CD4-positive, CD25-positive, alpha-beta regulatory T cell (primary cell): ENCODE measurements at regions not wholly inside any gene's neighbourhood (a gene's known extent, or its start where the extent isn't known, plus 50 kb on each side); places are given as distances from the start of the nearest gene placed in this dataset.

Experiments used
- ATAC-seq, 2 donors: fragments of 150-1000 bp; cut with Tn5 transposase; one replicate each; pipeline ENCODE4 v1.10.0; 2021; ENCODE audit warnings: low read depth in 2 of 2, moderate number of reproducible peaks in 2 of 2, moderate library complexity in 1 of 2
- DNase-seq, 3 donors: peaks; one replicate each; pipeline versions ENCODE4 v3.0.0 to v3.0.0-alpha.2; 2012 to 2022; ENCODE audit warnings: mixed read lengths in 1 of 3
- H3K27ac ChIP-seq: one replicate; pipeline ENCODE4 v1.7.0; 2013; ENCODE audit warnings: mild to moderate bottlenecking, low read length; ENCODE audit not compliant: insufficient read depth, poor library complexity, severe bottlenecking
- H3K27me3 ChIP-seq: one replicate; pipeline ENCODE4 v1.7.0; 2013; ENCODE audit warnings: low read length; ENCODE audit not compliant: control insufficient read depth, insufficient read depth
- H3K36me3 ChIP-seq: one replicate; pipeline ENCODE4 v1.7.0; 2013; ENCODE audit warnings: mild to moderate bottlenecking, low read length, moderate library complexity; ENCODE audit not compliant: control insufficient read depth, insufficient read depth
- H3K4me1 ChIP-seq: 2 replicates; pipeline ENCODE4 v1.7.0; 2013; ENCODE audit warnings: mild to moderate bottlenecking, low read length; ENCODE audit not compliant: insufficient read depth, control insufficient read depth, poor library complexity, severe bottlenecking
- H3K4me3 ChIP-seq: one replicate; pipeline ENCODE4 v1.7.0; 2013; ENCODE audit warnings: low read depth, mild to moderate bottlenecking, low read length, moderate library complexity
- H3K9me3 ChIP-seq, 2 experiments: 1 replicate in 1 of 2; 2 replicates in 1 of 2; pipeline ENCODE4 v1.7.0; 2013; ENCODE audit warnings: low read length in 2 of 2, mild to moderate bottlenecking in 1 of 2, moderate library complexity in 1 of 2; ENCODE audit not compliant: control insufficient read depth in 2 of 2
- H3K27ac Mint-ChIP-seq, 3 donors: one replicate each; pipeline ENCODE4 v1.8.0; 2020 to 2022; ENCODE audit warnings: mild to moderate bottlenecking in 3 of 3, mixed read lengths in 3 of 3, moderate library complexity in 2 of 3
- H3K27me3 Mint-ChIP-seq: one replicate; pipeline ENCODE4 v1.8.0; 2022; ENCODE audit warnings: mild to moderate bottlenecking, mixed read lengths
- H3K36me3 Mint-ChIP-seq: one replicate; pipeline ENCODE4 v1.8.0; 2020; ENCODE audit warnings: mixed read lengths
- H3K4me1 Mint-ChIP-seq, 4 donors: one replicate each; pipeline ENCODE4 v1.8.0; 2020 to 2022; ENCODE audit warnings: mixed read lengths in 4 of 4, mild to moderate bottlenecking in 1 of 4
- H3K4me3 Mint-ChIP-seq, 4 donors: one replicate each; pipeline ENCODE4 v1.8.0; 2020 to 2022; ENCODE audit warnings: mild to moderate bottlenecking in 4 of 4, mixed read lengths in 4 of 4, moderate library complexity in 3 of 4
- H3K9me3 Mint-ChIP-seq, 7 donors: one replicate each; pipeline ENCODE4 v1.8.0; 2020 to 2022; ENCODE audit warnings: mixed read lengths in 7 of 7, mild to moderate bottlenecking in 3 of 7, moderate library complexity in 2 of 7

DNA sequence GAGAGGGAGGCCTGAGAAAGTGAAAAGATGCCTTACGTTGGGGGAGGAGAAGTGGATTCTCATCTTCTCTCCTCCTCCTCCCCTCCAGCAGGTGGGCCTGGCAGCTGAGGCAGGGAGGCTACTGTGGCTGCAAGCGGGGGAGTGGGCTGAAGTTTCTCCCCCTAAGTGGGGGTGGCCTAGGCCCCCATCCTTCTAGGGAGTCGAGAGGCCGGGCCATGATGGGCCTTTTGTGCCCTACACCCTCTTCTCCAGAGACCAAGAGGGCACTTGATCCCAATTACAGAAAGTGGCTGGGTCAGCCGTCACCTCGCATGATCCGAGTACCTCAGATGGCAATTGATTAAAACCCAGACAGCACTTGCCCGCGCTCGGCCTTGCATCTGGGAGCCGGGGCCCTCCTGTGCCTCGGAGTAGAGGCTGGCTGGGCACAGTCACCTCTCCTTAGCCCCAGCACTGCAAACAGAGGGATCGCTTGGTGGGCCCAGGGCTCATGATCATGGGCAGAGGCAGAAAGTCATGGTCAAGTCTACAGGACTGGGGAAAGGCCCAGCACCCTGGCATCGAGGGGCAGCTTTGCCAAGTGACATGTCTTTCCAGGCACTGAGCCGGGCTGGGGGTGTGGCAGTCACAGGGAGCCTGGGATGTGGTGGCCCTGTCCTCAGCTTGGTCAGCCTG lies 78.3 kb downstream of the IRX5 start:
- no peak for ATAC-seq
- Mint-ChIP-seq H3K4me3 (no peak overlapping the region), H3K27ac (no peak overlapping the region), H3K4me1 (no peaks in the 10 kb centered on the region), H3K9me3 (peaks cover 0 to 1% (median 0%) of the 10 kb centered on the region in 7 donors), H3K36me3 (no peaks in the 10 kb centered on the region), H3K27me3 (peaks cover 8% of the 10 kb centered on the region)
- Histone ChIP-seq H3K36me3 (no peaks in the 10 kb centered on the region), H3K27ac (no peak overlapping the region), H3K27me3 (no peaks in the 10 kb centered on the region), H3K4me1 (no peaks in the 10 kb centered on the region), H3K9me3 (no peaks in the 10 kb centered on the region), H3K4me3 (no peak overlapping the region)
- no peak for DNase-seq

DNA sequence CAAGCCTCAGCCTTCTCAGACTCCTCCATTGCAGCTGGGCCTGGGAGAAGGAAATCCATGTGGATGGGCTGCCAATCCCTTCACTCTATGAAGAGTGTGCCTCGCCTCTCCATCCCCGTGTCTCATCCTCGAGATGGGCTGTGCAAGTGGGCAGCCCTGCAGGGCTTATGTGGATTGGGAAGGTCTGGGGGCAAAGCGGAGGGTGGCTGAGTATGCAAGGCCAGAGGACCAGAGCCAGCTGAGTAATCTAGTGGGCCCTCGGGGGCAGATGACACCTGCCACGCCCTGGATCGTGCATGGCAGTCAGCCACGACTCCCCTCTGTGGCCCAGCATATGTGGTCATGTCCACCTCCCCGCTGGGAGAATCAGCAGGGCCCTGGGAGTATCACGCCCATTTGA lies 78.9 kb downstream of the IRX5 start:
- H3K27ac Mint-ChIP-seq: no peak overlapping the region
- H3K36me3 ChIP-seq: no peaks in the 10 kb centered on the region
- no peak for ATAC-seq
- no peaks in the 10 kb centered on the region for H3K9me3 ChIP-seq
- no peak for DNase-seq
- H3K4me1 Mint-ChIP-seq: no peaks in the 10 kb centered on the region
- no peaks in the 10 kb centered on the region for H3K36me3 Mint-ChIP-seq
- H3K4me3 Mint-ChIP-seq: no peak overlapping the region
- peaks cover 0 to 2% (median 0%) of the 10 kb centered on the region in 7 donors for H3K9me3 Mint-ChIP-seq
- H3K4me1 ChIP-seq: no peaks in the 10 kb centered on the region
- H3K27me3 ChIP-seq: no peaks in the 10 kb centered on the region
- H3K4me3 ChIP-seq: no peak overlapping the region
- H3K27ac ChIP-seq: no peak overlapping the region
- H3K27me3 Mint-ChIP-seq: peaks cover 8% of the 10 kb centered on the region

- Histone ChIP-seq H3K9me3 (no peaks in the 10 kb centered on the region), H3K4me3 (no peak overlapping the region), H3K27me3 (no peaks in the 10 kb centered on the region), H3K4me1 (no peaks in the 10 kb centered on the region), H3K27ac (no peak overlapping the region), H3K36me3 (no peaks in the 10 kb centered on the region)
- ATAC-seq (no peak), DNase-seq (no peak)
- peaks cover 8% of the 10 kb centered on the region for H3K27me3 Mint-ChIP-seq
- H3K36me3 Mint-ChIP-seq: no peaks in the 10 kb centered on the region
- peaks cover 0 to 5% (median 0%) of the 10 kb centered on the region in 7 donors for H3K9me3 Mint-ChIP-seq
- no peaks in the 10 kb centered on the region for H3K4me1 Mint-ChIP-seq
- H3K27ac Mint-ChIP-seq: no peak overlapping the region
- H3K4me3 Mint-ChIP-seq: no peak overlapping the region
Measured at GRCh38 chr16:55010492-55011160, 80.0 kb downstream of the IRX5 start.

DNA sequence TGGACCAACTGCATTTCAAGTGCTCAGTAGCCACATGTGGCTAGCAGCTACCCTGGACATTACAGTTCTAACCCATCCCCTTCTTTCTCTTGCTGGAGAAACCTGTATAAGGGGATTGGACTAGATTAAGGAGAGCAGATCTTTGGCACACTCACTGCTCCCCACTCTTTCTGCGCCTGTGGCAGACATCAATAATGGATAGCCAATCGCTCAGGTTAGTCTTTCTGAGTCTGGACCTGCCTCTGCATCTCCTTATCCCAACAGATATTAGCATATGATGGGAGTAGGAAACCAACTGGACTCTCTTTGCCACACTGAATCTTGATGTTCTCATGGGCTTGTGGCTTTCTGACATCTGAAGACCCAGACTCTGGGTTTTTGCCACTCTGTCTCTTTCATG lies 81.7 kb downstream of the IRX5 start:
- H3K9me3 ChIP-seq: no peaks in the 10 kb centered on the region
- no peak overlapping the region for H3K27ac Mint-ChIP-seq
- H3K36me3 Mint-ChIP-seq: no peaks in the 10 kb centered on the region
- H3K4me3 ChIP-seq: no peak overlapping the region
- no peak for DNase-seq
- H3K27me3 Mint-ChIP-seq: peaks cover 8% of the 10 kb centered on the region
- peaks cover 0 to 6% (median 0%) of the 10 kb centered on the region in 7 donors for H3K9me3 Mint-ChIP-seq
- H3K4me3 Mint-ChIP-seq: no peak overlapping the region
- ATAC-seq: no peak
- no peaks in the 10 kb centered on the region for H3K4me1 ChIP-seq
- H3K27ac ChIP-seq: no peak overlapping the region
- H3K27me3 ChIP-seq: no peaks in the 10 kb centered on the region
- no peaks in the 10 kb centered on the region for H3K4me1 Mint-ChIP-seq
- no peaks in the 10 kb centered on the region for H3K36me3 ChIP-seq

- Mint-ChIP-seq H3K27me3 (peaks cover 8% of the 10 kb centered on the region), H3K4me3 (no peak overlapping the region), H3K27ac (no peak overlapping the region), H3K4me1 (no peaks in the 10 kb centered on the region), H3K36me3 (no peaks in the 10 kb centered on the region), H3K9me3 (peaks cover 0 to 6% (median 0%) of the 10 kb centered on the region in 7 donors)
- no peaks in the 10 kb centered on the region for H3K27me3 ChIP-seq
- no peaks in the 10 kb centered on the region for H3K4me1 ChIP-seq
- no peaks in the 10 kb centered on the region for H3K36me3 ChIP-seq
- no peaks in the 10 kb centered on the region for H3K9me3 ChIP-seq
- H3K4me3 ChIP-seq: no peak overlapping the region
- ATAC-seq (no peak), DNase-seq (no peak)
- no peak overlapping the region for H3K27ac ChIP-seq
Measured at GRCh38 chr16:55012793-55013192, 82.1 kb downstream of the IRX5 start.

- Histone ChIP-seq H3K36me3 (no peaks in the 10 kb centered on the region), H3K27me3 (no peaks in the 10 kb centered on the region), H3K4me3 (no peak overlapping the region), H3K4me1 (no peaks in the 10 kb centered on the region), H3K9me3 (no peaks in the 10 kb centered on the region), H3K27ac (no peak overlapping the region)
- peaks cover 8% of the 10 kb centered on the region for H3K27me3 Mint-ChIP-seq
- no peaks in the 10 kb centered on the region for H3K4me1 Mint-ChIP-seq
- ATAC-seq (no peak), DNase-seq (no peak)
- H3K4me3 Mint-ChIP-seq: no peak overlapping the region
- H3K27ac Mint-ChIP-seq: no peak overlapping the region
- H3K9me3 Mint-ChIP-seq: peaks cover 0 to 6% (median 0%) of the 10 kb centered on the region in 7 donors
- H3K36me3 Mint-ChIP-seq: no peaks in the 10 kb centered on the region
Measured at GRCh38 chr16:55014022-55014421, 83.4 kb downstream of the IRX5 start.

- peaks cover 0 to 8% (median 0%) of the 10 kb centered on the region in 7 donors for H3K9me3 Mint-ChIP-seq
- no peak overlapping the region for H3K4me3 ChIP-seq
- no peaks in the 10 kb centered on the region for H3K27me3 ChIP-seq
- no peak overlapping the region for H3K4me3 Mint-ChIP-seq
- no peaks in the 10 kb centered on the region for H3K9me3 ChIP-seq
- H3K36me3 ChIP-seq: no peaks in the 10 kb centered on the region
- no peak overlapping the region for H3K27ac ChIP-seq
- no peak for DNase-seq
- no peaks in the 10 kb centered on the region for H3K36me3 Mint-ChIP-seq
- H3K27me3 Mint-ChIP-seq: peaks cover 8% of the 10 kb centered on the region
- ATAC-seq: no peak
- no peak overlapping the region for H3K27ac Mint-ChIP-seq
- H3K4me1 ChIP-seq: no peaks in the 10 kb centered on the region
- no peaks in the 10 kb centered on the region for H3K4me1 Mint-ChIP-seq
Measured at GRCh38 chr16:55015181-55015913, 84.7 kb downstream of the IRX5 start.
